Right renal pelvis (tissue), 4 donors: ENCODE measurements at regions not wholly inside any gene's neighbourhood (a gene's known extent, or its start where the extent isn't known, plus 50 kb on each side); places are given as distances from the start of the nearest gene placed in this dataset.
"Not testable (repeated sequence)": the region's sequence is repeated elsewhere in the genome, so short reads cannot be mapped to it uniquely, and the experiment has no call there.

Experiments used
- DNase-seq, 4 donors: peaks; one replicate each; pipeline ENCODE4 v3.0.0-alpha.2; 2013; ENCODE audit warnings: low read depth in 4 of 4, low spot score in 3 of 4, missing footprints in 1 of 4

GRCh38 chr3:178137831-178138230 lies 398.4 kb upstream of the KCNMB2 start:
- no peak for DNase-seq

- DNase-seq, result no peak
These were observed 397.1 kb upstream of the KCNMB2 start for GRCh38 chr3:178139116-178139515.

GRCh38 chr3:178140531-178141304 lies 395.5 kb upstream of the KCNMB2 start:
- DNase-seq, result no peak

- DNase-seq, result not testable (repeated sequence)
These were observed 394.9 kb upstream of the KCNMB2 start for GRCh38 chr3:178141305-178141684.

GRCh38 chr3:178146406-178146831 lies 389.8 kb upstream of the KCNMB2 start:
- peak in 1 of 4 donors; percentile 31 for DNase-seq

GRCh38 chr3:178147001-178147400 lies 389.2 kb upstream of the KCNMB2 start:
- no peak for DNase-seq

GRCh38 chr3:178152031-178152806 lies 384.0 kb upstream of the KCNMB2 start:
- no peak for DNase-seq

GRCh38 chr3:178152988-178153387 lies 383.2 kb upstream of the KCNMB2 start:
- no peak for DNase-seq

- DNase-seq, result peak in 1 of 4 donors; percentile 17
These were observed 380.7 kb upstream of the KCNMB2 start for GRCh38 chr3:178155521-178155920.

- DNase-seq, result no peak
These were observed 379.9 kb upstream of the KCNMB2 start for GRCh38 chr3:178156301-178156700.

- no peak for DNase-seq
These were observed 376.5 kb upstream of the KCNMB2 start for GRCh38 chr3:178159691-178160220.

GRCh38 chr3:178169421-178169820 lies 366.8 kb upstream of the KCNMB2 start:
- no peak for DNase-seq

- no peak for DNase-seq
These were observed 365.3 kb upstream of the KCNMB2 start for GRCh38 chr3:178170698-178171535.

GRCh38 chr3:178172121-178172520 lies 364.1 kb upstream of the KCNMB2 start:
- DNase-seq, result no peak

- no peak for DNase-seq
These were observed 361.9 kb upstream of the KCNMB2 start for GRCh38 chr3:178174201-178174915.

- DNase-seq, result no peak
These were observed 355.1 kb upstream of the KCNMB2 start for GRCh38 chr3:178181088-178181487.

- no peak for DNase-seq
These were observed 354.5 kb upstream of the KCNMB2 start for GRCh38 chr3:178181784-178182183.

GRCh38 chr3:178182337-178182779 lies 353.9 kb upstream of the KCNMB2 start:
- no peak for DNase-seq

GRCh38 chr3:178184833-178185232 lies 351.4 kb upstream of the KCNMB2 start:
- DNase-seq, result no peak

GRCh38 chr3:178186666-178187065 lies 349.6 kb upstream of the KCNMB2 start:
- DNase-seq, result no peak
